Activated CD8-positive, alpha-beta T cell treated with anti-CD3 and anti-CD28 coated beads for 36 hours (primary cell): ENCODE measurements at regions not wholly inside any gene's neighbourhood (a gene's known extent, or its start where the extent isn't known, plus 50 kb on each side); places are given as distances from the start of the nearest gene placed in this dataset.
"Not testable (repeated sequence)": the region's sequence is repeated elsewhere in the genome, so short reads cannot be mapped to it uniquely, and the experiment has no call there.

Experiments used
- ATAC-seq: fragments of 200-7000 bp; cut with Tn5 transposase; one replicate; pipeline ENCODE4 v1.10.0; 2021; ENCODE audit warnings: mild to moderate bottlenecking, moderate library complexity
- CTCF ChIA-PET: fragments of 350-600 bp; sonication (Branson Sonifier 250); formaldehyde crosslinking; loops from one replicate; lab custom pipeline; 2021; ENCODE audit warnings: antibody characterized with exemption; lab: Charles Lee
- POLR2A ChIA-PET: fragments of 350-600 bp; sonication (Branson Sonifier 250); formaldehyde crosslinking; loops from one replicate; lab custom pipeline; 2021; ENCODE audit warnings: antibody characterized with exemption; lab: Charles Lee
- DNase-seq: peaks from one replicate; pipeline ENCODE4 v3.0.0-alpha.2; 2020
- H3K27ac Mint-ChIP-seq: one replicate; pipeline ENCODE4 v1.8.0; 2021; ENCODE audit warnings: mild to moderate bottlenecking, mixed read lengths
- H3K27me3 Mint-ChIP-seq: one replicate; pipeline ENCODE4 v1.8.0; 2021; ENCODE audit warnings: mixed read lengths
- H3K36me3 Mint-ChIP-seq: one replicate; pipeline ENCODE4 v1.8.0; 2021; ENCODE audit warnings: low read depth, mixed read lengths
- H3K4me1 Mint-ChIP-seq: one replicate; pipeline ENCODE4 v1.8.0; 2021; ENCODE audit warnings: low read depth, mixed read lengths
- H3K4me3 Mint-ChIP-seq: one replicate; pipeline ENCODE4 v1.8.0; 2021; ENCODE audit warnings: mild to moderate bottlenecking, moderate library complexity, mixed read lengths
- H3K9me3 Mint-ChIP-seq: one replicate; pipeline ENCODE4 v1.8.0; 2021; ENCODE audit warnings: mixed read lengths
- CTCF ChIP-seq: fragments of 200-600 bp; IDR thresholded peaks from one replicate; pipeline ENCODE4 v1.8.0; 2022; ENCODE audit warnings: antibody characterized with exemption, mild to moderate bottlenecking
- intact Hi-C: fragments of 100-400 bp; cut with micrococcal nuclease; formaldehyde crosslinking; loops from one replicate; pipeline ENCODE4 v1.10.0; 2022

- Mint-ChIP-seq H3K27ac (no peak overlapping the region), H3K9me3 (no peaks in the 10 kb centered on the region), H3K4me1 (no peaks in the 10 kb centered on the region), H3K27me3 (no peaks in the 10 kb centered on the region), H3K4me3 (no peak overlapping the region), H3K36me3 (no peaks in the 10 kb centered on the region)
- ChIA-PET POLR2A (no interaction called here), CTCF (interaction anchor here (1.2 kb wide), 1 partner anchor 39 kb away, joined by 3 read pairs; no protein-coding TSS in a partner anchor)
- TF ChIP-seq CTCF: no peak
- ATAC-seq (no peak), DNase-seq (no peak)
- intact Hi-C loops: no loop called here
Measured at GRCh38 chrX:131881194-131881593, 141.9 kb upstream of the STK26 start.

- H3K27ac Mint-ChIP-seq, H3K36me3 Mint-ChIP-seq, H3K4me1 Mint-ChIP-seq, H3K9me3 Mint-ChIP-seq, DNase-seq, POLR2A ChIA-PET, ATAC-seq, H3K4me3 Mint-ChIP-seq, CTCF ChIA-PET, intact Hi-C loops, H3K27me3 Mint-ChIP-seq: not testable (repeated sequence)
Measured at GRCh38 chrX:131885042-131885441, 138.1 kb upstream of the STK26 start.

- ATAC-seq, POLR2A ChIA-PET, H3K9me3 Mint-ChIP-seq, H3K36me3 Mint-ChIP-seq, intact Hi-C loops, DNase-seq, CTCF ChIA-PET, H3K27me3 Mint-ChIP-seq, H3K4me1 Mint-ChIP-seq, H3K4me3 Mint-ChIP-seq, H3K27ac Mint-ChIP-seq: not testable (repeated sequence)
Measured at GRCh38 chrX:131893857-131894256, 129.2 kb upstream of the STK26 start.

- Mint-ChIP-seq H3K27me3 (no peaks in the 10 kb centered on the region), H3K4me3 (no peak overlapping the region), H3K27ac (no peak overlapping the region), H3K4me1 (peaks cover 5% of the 10 kb centered on the region), H3K36me3 (no peaks in the 10 kb centered on the region), H3K9me3 (no peaks in the 10 kb centered on the region)
- no peak for TF ChIP-seq CTCF
- DNase-seq (no peak), ATAC-seq (no peak)
- CTCF ChIA-PET: no interaction called here
- intact Hi-C loops: no loop called here
- POLR2A ChIA-PET: no interaction called here
Measured at GRCh38 chrX:131894995-131895394, 128.1 kb upstream of the STK26 start.

- Mint-ChIP-seq H3K27ac (no peak overlapping the region), H3K9me3 (no peaks in the 10 kb centered on the region), H3K36me3 (no peaks in the 10 kb centered on the region), H3K27me3 (no peaks in the 10 kb centered on the region), H3K4me1 (peaks cover 5% of the 10 kb centered on the region), H3K4me3 (no peak overlapping the region)
- intact Hi-C loops: no loop called here
- ChIA-PET CTCF (no interaction called here), POLR2A (no interaction called here)
- no peak for TF ChIP-seq CTCF
- ATAC-seq: no peak
- DNase-seq: no peak
Measured at GRCh38 chrX:131895807-131896206, 127.3 kb upstream of the STK26 start.

GRCh38 chrX:131901546-131901945, 121.6 kb upstream of the STK26 start:
- H3K4me3 Mint-ChIP-seq: no peak overlapping the region
- H3K27ac Mint-ChIP-seq: no peak overlapping the region
- H3K9me3 Mint-ChIP-seq: no peaks in the 10 kb centered on the region
- no peaks in the 10 kb centered on the region for H3K36me3 Mint-ChIP-seq
- no peak for ATAC-seq
- no peak for TF ChIP-seq CTCF
- H3K27me3 Mint-ChIP-seq: no peaks in the 10 kb centered on the region
- POLR2A ChIA-PET: no interaction called here
- DNase-seq: no peak
- H3K4me1 Mint-ChIP-seq: no peaks in the 10 kb centered on the region
- CTCF ChIA-PET: no interaction called here
- intact Hi-C loops: no loop called here
